HG02571 (cell line): ENCODE measurements at regions not wholly inside any gene's neighbourhood (a gene's known extent, or its start where the extent isn't known, plus 50 kb on each side); places are given as distances from the start of the nearest gene placed in this dataset.

ENCODE experiments used
- ATAC-seq: cut with Tn5 transposase; IDR thresholded peaks from one replicate; pipeline ENCODE4 v1.9.1; 2021; ENCODE audit warnings: mild to moderate bottlenecking, moderate library complexity; ENCODE audit not compliant: unreplicated experiment

DNA sequence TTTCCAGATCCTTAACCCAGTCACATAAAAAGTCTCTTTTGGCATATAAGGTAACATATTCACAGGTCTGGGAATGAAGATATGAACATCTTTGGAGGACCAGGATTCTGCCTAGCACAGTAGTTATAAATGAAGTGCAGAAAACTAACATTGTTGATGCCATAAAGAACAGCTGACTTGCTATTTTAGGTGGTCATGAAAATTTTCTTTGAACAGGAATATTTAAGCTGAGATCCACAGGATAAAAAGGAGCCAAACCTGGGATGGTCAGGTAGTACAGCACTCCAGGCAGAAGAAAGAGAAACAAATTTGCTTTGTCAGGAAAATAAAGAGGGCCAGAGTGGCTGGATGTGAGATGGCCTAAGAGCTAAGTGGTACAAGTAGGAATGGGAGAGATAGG, 80.0 kb downstream of the CENPW start:
- ATAC-seq, result no peak

DNA sequence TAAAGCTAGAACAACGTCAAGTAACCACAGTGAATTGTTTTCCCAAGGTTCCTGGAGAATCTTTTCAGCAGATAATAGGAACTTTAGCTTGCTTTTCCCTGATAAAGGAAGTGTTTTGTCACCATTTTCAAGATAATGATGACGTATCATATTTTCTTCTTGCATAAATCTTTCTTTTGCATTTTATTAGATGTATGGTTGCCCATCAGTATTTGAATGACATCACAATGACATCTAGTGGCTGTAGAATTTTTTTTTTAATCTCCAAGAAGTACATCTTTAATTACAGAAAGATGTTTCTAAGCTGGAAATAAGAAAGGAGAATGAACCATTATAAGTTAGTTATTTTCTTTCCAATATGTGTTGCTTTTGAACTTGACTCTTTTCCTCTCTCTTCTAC, 83.0 kb downstream of the CENPW start:
- ATAC-seq, result no peak

DNA sequence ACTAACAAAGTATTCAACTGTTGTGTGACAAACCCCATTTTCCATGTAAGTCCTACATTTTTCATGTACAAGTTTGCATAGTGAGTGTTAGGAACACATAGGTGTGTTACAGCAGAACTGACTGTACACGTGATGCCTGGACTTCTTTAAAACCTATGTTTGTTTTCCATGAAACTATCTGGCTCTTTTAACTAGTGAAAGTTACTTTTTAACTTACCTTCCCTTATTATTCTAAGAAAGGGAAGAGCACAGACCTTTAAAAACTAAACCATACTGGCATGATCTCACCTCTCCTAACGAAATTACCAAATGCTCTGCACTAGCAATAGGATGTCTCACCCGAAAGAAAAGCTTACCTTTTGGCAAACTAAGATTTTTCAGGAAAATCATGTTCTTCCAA, 87.8 kb downstream of the CENPW start:
- ATAC-seq, result no peak

- no peak for ATAC-seq
Observed at GRCh38 chr6:126429866-126430265, 90.0 kb downstream of the CENPW start.

DNA sequence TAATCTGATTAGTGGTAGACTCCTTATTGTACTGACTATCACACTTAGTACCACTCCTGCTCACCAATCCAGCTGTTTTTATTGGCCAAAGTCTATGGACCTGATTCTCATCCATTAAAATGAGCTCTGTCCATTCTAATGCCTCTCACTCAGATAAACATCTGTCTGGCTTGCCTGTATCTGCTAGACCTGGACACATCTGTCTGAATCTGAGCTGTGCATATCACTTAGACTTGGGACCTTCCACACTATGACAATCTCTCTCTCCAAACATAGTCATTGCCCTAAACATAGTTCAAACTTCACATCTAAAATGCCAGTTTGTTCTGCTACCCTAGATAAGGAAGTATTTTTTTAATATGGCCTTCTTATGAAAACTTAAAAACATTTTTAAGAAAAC, 92.6 kb downstream of the CENPW start:
- ATAC-seq, result no peak

DNA sequence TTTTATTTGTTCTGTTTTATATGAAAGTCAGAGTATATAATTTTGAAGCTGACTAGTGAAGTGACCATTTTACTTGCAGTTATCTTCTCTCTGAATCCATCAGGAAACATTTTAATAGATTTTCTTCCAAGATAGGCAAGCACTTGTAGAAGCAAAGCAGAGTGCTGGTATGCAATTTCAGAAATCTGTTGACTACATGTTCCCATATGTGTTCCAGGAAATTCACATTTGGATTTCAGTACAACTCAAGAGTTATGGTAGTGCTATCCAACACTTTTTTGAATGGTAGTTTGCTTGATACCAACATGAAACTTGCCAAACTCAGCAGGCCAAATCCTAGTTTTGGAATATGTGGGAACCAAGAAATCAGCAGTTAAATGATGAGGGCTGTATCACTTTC, 94.0 kb downstream of the CENPW start:
- ATAC-seq, result no peak

DNA sequence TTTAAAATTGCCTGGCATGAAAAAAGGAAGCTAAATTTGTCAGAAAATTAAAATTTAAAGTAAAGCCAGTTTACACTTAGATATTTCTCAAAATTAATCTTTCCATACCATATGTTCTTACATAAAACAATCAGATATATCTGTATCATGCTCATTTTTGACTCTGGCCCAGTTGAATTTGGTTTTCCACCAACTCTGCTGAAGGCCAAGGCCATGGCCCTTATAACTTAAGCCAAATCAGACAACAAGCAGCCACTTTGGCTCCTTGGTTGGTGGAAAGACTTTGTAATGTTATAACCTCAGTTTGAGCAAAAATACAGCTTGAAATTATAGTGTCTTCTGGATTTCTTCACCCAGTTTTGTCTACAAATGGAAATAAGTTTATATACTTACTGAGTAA, 97.3 kb downstream of the CENPW start:
- no peak for ATAC-seq

DNA sequence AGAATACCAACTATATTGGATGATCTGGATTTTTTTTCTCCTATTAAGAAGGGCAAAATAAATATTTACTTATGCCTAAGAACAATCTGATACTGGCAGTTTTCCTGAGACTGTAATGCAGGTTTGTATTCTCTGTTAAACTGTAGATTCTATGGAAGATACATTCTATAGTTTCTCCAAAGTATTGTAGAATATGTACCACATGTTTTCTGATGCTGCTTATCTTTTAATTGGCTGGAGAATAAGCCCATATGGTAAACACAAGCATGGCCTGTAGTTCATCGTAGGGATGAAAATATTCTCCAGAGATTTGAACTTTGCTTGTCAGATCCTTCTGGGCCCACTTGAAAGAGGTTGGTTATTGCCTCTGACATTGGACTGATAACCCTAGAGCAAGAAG, 99.1 kb downstream of the CENPW start:
- no peak for ATAC-seq

DNA sequence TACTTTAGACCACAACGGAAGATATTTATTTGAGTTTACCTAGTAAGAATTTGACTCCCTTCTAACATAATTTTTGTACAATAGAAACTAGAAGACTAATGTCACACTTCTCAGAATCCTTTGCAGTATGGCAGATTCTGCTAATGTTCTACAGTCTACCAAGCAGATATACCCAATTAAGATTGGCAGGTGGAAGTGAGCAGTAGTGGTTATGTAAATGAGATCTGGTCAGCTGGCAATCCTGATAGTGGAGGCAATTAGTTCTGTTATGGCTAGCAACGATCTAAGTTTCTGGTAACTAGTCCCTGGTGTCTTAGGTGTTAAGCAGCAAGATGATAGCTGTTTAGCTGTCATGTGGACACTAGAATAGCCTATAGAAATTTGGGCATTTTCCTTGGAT, 101.0 kb downstream of the CENPW start:
- no peak for ATAC-seq

DNA sequence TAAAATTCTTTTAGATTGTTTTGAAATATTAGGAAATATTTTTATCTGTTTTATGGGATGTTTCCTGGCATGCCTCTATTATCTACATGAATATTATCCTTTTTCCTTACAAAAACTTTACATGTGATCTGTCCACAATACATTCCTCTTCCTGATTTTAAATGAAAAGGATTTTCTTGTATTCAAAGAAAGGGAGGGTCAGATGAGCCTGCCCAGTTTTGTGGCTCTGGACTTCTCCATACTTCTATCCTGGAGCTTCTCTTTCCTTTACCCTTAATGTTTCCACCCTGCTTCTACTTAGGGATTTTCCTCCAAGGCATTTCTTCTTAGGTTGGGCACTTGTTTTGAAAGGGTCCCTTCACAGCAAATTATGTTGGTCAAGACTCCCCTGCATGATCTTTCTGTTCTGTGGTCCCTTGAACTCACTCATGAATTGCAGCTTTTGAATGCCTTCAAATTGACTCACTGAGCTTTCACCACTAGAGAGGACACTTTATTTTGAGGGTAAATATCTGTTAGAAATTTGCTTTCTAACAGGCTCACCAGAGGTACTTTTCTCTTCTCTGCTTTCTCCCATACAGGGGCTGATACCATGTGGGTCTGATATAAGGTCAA, 104.9 kb downstream of the CENPW start:
- no peak for ATAC-seq

DNA sequence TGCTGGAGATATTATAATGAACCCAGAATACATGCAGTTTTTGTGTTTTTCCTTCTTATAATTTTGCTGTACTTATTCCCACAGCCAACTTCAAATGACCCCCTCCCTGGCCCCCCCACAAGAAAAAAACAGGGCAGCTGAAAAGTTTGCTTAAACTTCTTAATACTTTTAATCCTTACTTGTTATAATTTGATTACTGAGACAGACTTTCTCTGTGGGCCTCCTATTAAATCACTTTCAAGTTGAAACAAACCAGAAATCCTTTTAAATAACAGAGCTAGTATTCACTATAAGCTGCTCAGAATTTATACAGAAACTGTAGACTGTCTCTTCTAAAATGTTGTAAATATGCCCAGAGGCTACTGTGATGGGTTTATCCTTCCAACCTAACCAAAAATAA, 106.3 kb downstream of the CENPW start:
- no peak for ATAC-seq

GRCh38 chr6:126447367-126447766, 107.5 kb downstream of the CENPW start:
- ATAC-seq, result no peak

GRCh38 chr6:126461045-126461444, 121.1 kb downstream of the CENPW start:
- no peak for ATAC-seq

DNA sequence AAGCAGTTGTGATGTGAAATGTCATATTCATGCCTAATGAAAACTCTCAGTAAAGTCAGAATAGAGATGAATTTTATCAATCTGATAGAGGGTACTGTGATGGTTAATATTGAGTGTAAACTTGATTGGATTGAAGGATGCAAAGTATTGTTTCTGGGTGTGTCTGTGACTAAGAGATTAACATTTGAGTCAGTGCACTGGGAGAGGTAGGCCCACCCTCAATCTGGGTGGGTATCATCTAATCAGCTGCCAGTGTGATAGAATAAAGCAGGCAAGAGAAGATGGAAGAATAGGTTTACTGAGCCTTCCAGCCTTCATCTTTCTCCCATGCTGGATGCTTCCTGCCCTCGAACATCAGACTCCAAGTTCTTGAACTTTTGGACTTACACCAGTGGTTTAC, 124.3 kb downstream of the CENPW start:
- no peak for ATAC-seq

DNA sequence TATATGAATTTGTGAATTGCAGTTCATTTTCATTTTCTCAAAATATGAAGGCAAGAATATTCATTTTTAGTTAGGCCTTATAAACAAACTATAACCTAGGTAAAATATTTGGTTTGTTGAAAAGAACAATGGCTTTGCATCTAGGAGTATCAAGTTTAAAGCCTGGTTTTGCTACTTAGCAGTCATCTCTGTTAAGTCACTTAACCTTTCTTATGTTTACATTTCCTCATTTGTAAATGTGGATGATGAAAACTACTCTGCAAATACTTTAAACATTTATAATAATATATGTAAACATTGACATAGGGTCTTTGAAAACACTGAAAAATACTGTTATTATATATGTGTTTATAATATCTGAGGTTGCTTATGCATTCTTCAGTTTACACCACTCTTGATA, 135.5 kb downstream of the CENPW start:
- no peak for ATAC-seq

DNA sequence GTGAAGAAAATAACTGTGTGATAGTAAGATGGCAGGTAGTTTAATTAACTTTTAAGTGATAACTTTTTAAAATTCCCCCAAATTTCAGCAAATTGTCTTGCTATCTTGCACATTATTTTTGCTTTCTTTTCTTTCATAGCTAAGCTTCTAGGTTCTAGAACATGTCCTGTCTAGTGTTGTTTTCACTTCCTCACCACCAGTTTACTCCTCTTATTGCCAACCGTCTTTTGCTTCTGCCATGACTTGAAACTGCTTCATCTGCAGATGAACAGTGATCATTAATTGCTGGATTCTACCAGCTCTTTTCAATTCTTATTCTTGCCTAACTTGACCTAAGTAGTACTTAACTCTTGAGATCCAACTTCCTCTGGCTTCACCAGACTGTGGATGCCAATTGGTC, 137.8 kb downstream of the CENPW start:
- peak; percentile 70 for ATAC-seq

DNA sequence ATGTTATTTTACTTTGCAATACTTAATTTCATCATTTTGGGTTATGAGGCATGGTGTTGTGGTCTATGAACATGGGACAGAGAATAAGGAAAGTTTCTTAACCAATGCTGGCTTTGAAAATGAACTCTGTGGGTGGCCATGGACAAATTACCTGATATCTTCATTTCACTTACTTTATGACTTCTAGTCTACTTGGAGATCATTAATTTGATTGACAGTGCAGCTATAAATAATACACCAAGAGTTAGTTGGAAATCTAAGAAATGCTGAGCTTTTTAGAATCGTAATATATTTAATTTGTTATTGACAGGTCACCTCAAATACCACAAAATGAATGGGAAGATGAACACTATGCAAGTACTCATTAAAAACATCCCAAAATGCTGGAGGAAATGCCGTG, 140.4 kb downstream of the CENPW start:
- no peak for ATAC-seq

DNA sequence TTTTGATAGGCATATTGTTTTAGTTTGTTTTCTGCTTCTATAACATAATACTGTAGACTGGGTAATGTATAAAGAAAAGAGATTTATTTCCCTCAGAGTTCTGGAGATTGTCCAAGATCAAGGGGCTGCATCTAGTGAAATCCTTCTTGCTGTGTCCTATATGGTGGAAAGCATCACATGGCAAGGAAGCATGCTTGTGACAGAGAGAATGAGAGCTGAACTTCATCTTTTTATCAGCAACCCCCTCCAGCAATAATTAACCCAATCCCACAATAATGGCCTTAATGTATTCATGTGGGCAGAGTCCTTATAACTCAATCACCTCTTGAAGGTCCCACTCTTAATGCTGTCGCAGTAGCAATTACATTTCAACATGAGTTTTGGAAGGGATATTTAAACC, 141.4 kb downstream of the CENPW start:
- no peak for ATAC-seq

DNA sequence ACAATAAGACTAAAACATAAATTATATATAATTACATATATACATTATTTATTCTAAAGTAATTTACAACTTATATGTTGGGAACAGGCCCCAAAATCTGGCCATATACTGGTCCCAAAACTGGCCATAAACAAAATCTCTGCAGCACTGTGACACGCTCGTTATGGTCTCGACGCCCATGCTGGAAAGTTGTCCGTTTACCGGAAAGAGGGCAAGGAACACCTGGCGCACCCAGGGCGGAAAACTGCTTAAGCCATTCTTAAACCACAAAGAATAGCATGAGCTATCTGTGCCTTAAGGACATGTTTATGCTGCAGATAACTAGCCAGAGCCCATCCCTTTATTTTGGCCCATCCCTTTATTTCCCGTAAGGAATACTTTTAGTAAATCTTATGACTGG, 164.9 kb downstream of the CENPW start:
- no peak for ATAC-seq

DNA sequence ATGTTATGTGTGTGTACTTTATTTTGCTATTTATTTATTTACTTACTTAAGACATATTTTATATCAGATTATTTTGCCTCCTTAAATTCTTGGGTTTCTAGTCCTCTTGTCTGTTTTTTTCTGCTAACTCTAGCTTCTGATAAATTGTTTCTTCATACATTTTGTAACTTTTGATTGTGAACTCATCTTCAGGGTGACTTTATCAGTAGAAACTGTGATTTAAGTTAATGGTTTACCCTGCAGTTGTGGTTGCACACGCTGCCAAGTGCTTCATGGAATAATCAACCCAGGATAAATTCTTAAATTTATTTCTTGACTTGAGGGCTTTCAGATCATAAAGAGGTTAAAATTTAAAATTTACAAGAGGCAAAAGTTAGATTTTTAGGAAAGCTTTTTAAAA, 173.3 kb downstream of the CENPW start:
- no peak for ATAC-seq

GRCh38 chr6:126516411-126516810, 176.5 kb downstream of the CENPW start:
- no peak for ATAC-seq

GRCh38 chr6:126524811-126525326, 185.0 kb downstream of the CENPW start:
- no peak for ATAC-seq

DNA sequence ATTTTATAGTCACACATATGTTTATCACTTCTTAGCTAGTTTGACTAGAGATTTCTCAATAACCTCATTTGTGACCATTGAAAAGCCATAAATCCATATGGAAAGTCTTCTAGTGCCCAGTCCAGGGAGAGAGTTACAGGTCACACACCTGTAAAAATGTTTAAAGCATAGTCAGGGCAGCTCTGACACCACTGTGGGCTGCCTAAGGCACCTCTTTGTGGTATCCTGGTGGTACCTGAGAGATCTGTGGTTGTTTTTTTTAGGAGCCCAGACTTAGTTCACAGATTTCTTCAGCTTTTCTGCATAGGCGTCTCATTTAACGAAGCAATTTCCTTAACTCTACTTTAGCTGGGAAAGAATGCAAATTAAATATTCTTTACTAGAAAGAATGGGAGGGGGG, 186.6 kb downstream of the CENPW start:
- ATAC-seq, result no peak
